ENCODE measurements at regions not wholly inside any gene's neighbourhood (a gene's known extent, or its start where the extent isn't known, plus 50 kb on each side); places are given as distances from the start of the nearest gene placed in this dataset.
"Not testable (repeated sequence)": the region's sequence is repeated elsewhere in the genome, so short reads cannot be mapped to it uniquely, and the experiment has no call there.

DNA sequence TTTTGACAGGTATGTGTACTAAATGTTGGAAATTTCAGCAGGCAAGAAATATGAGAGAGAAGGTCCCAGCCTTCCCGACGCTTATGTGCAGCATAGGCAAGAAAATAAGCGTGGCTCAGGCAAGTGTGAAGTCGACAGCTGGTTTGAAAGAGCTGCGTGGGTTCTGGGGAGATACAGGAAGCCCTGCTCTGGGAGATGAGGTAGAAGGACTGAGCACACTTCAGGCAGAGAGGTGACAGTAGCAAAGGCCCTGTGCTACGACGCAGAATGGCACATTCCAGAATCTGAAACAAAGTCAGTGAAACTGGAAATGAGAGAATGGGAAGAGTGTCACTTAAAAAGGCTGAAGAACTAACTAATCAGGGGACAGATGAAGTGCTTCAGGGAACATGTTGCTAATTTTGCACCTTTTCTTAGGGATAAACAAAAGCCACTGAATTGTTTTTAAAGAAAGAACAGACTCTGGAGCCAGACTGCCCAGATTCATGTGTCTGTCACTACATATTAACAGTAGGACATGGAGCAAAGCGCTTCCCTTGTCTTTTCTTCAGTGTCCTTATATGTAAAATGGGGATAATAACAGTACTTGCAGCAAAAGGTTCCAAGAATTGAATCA lies 160.1 kb downstream of the SPRY2 start:
- no peak for DNase-seq (ENCODE audit: low read depth in 2 of 3, low spot score in 1 of 3)

DNA sequence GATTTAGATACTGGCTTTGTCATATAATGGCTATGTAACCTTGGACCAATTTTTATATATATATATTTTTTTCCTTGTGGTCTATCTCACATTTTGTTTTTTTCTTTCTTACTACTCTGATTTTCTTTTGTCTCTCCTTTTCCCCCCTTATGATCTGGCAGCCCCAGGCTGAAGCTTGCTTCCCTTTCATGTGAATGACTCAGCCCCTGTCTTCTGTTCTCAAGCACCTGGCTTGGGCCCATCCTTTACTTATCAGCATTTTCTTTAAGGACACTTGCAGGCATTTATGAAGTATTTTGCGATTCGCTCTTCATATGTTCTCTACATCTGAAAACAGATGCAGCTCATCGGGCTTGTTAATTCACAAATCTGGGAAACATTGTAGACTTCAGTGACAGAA lies 163.6 kb downstream of the SPRY2 start:
- DNase-seq (ENCODE audit: low read depth in 2 of 3, low spot score in 1 of 3) = no peak

DNA sequence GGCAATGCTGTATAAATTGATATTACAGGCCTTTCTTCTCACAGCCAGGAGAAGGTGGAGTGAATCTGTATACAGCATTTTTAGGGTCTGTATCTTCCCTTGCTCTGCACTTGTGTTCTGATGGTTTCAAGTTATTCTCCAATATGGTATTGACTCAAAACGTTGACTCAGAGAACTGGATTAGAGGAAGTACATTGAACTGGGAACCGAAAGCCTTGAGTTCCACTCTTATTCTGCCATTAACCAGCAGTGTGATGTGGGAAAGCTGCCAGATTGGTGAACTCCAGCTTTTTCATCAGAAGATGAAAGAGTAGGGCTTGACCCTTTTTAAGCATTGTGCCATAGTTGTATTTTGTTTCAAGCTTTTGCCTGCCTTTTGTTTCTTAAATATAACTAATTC lies 167.7 kb downstream of the SPRY2 start:
- DNase-seq (ENCODE audit: low read depth in 2 of 3, low spot score in 1 of 3) = no peak

DNA sequence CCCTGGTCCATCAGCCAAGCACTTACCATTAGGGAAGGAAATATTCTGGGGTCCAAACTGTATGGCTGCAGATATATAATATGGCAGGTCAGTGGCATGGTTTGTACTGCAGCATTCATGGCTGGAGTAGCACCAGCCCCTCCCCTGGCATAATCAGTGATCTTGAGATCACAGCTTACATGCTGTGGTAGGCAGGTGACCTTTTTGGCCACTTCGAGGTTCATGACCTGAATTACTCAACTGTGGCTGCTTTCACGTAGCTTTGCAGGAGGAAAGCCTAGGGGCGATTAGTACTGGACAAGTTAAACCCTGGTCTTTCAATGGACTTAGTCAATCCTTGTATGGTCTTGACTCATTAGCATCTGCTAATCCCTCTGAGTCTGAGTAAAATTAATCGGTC lies 169.8 kb downstream of the SPRY2 start:
- DNase-seq (ENCODE audit: low read depth in 2 of 3, low spot score in 1 of 3) = no peak

DNA sequence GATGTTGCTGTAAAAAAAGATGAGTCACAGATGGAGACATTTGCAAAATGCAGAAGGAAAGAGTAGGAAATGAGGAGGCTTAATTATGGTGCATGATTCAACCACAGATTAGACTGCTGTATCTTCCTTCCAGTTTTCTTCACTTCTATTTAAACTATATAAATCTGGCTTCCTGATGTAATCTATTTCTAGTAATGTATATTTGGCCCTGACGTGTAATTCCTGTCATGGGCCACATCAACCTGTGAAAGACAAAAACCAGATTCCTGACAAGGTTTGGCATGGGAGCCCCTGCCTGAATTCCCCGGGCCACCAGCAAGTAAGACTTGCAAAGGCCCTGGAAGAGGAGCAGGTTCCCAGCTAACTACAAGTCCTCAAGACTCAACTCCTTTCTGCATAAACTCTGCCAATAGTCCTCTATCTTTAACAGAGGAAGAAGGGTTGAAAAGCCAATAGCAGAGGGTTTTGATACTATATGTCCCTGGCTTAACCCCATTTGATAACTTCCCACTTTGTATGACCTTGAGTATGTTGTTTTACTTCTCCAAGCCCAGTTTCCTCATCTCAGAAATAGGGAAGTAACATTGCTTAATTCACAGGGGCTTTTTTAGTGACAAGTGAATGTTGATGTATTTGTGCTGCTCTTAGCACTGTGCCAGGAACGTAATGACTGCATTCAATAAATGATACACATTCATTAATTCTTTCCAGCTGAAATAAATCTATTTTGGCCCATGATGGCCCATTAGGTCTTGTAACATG lies 172.7 kb downstream of the SPRY2 start:
- DNase-seq (ENCODE audit: low read depth in 2 of 3, low spot score in 1 of 3) = no peak

DNA sequence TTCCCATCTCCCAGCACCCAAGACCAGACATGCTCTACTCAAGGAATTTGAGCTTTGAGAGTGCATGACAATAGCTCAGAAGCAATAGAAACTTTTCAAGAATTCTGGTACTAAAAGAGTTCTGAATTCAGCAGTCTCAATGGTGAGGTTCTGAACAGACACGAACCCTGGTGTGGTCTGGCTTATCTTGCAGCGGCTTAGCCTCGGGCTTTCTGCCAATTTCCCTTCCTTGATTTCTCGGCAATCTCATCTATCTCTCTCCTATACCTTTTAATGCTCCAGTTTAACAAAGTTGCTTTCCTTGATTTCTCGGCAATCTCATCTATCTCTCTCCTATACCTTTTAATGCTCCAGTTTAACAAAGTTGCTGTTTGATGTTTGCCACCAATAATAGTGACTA lies 174.6 kb downstream of the SPRY2 start:
- DNase-seq (ENCODE audit: low read depth in 2 of 3, low spot score in 1 of 3) = no peak

DNA sequence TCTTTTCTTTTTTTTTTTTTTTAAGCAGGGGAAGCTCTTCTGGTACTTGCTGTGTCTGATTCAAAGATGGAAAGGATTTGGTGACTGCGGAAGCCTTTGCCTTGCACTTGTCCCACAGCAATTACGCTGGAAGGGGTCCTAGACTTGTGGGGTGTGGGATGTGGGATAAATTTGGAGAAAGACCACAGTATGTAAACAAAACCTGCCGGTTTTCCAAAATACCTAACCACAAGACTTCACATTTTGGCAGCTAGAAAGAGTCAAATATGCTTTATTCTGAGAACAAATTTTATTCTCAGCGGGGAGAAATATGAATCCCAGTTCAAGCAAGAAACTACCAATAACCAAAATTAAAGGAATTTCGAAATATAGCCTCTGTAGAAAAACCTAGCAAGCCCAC lies 176.5 kb downstream of the SPRY2 start:
- DNase-seq (ENCODE audit: low read depth in 2 of 3, low spot score in 1 of 3) = no peak

DNA sequence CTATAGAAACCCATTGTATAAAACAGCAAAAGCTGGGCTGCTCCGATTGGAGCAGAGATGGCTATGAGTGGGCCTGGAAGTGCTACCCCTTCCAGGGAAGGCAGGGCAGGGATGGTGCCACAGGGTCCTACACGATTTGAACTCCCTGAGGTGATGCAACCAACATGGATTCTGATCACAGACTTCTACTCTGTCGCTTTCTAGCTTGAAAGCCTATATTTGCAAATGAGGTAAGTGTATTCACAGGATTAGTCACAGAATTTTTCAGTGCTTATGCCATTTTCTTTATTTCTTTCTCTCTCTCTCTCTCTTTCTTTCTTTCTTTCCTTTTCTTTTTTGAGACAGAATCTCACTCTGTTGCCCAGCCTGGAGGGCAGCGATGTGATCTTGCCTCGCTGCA lies 179.0 kb downstream of the SPRY2 start:
- DNase-seq (ENCODE audit: low read depth in 2 of 3, low spot score in 1 of 3) = no peak

DNA sequence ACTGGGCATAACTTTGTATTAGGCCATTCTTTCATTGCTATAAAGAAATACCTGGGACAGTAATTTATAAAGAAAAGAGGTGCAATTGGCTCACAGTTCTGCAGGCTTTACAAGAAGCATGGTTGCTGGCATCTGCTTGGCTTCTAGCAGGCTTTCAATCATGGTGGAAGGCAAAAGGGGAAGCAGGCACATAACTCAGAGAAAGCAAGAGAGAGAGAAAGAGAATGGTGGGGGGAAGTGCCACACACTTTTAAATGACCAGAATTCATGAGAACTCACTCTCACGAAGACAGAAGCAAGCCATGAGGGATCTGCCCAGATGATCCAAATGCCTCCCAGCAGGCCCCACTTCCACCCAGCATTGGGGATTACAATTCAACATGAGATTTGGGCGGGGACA lies 179.7 kb downstream of the SPRY2 start:
- DNase-seq (ENCODE audit: low read depth in 2 of 3, low spot score in 1 of 3) = no peak

DNA sequence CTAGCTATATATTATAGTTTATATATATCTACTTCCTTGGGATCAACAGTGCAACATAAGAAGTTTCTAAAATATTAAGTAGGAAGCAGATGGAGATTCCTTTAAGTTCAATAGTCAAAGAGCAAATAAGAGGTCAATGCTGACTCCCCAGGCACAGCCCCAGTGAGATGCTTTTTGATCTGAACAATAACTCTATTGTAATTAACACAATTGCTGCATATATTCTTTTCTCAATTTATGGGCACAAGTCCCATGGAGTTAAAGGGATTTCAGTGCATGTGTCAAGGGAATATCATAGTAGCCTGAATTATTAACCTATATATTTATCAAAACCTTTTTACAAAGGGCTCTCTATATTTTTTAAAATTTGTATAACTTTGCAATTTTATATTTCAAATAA lies 180.8 kb downstream of the SPRY2 start:
- DNase-seq (ENCODE audit: low read depth in 2 of 3, low spot score in 1 of 3) = no peak

DNA sequence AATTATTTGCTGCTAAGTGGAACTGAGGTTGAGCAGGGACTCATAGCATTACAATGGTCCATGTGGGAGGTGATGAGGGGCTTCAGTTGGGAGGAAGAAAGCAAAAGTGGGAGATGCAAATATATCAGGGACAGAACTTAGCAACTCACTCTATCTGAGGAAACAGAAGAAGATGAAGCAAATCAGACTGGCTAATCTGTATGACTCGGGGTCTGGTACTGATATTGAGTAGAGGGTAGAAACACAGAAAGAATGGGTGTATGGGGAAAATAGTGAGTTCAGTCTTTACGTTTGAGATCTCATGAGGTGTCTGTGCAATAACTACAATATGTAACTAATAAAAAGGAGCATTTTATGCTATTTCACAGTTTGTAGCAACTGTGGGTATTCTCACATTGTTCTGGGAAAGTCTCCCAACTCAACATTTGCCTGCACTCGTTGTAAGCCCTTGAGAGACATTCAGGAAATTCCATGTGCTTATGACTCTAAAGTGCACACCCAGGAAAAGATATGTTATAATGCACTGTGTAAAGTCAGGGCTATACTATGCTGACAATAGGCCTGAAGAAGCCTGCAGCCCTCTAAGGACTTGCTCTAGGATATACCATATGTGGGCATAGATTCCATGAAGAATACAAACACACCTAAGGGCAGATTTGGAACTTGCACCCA lies 183.5 kb downstream of the SPRY2 start:
- DNase-seq (ENCODE audit: low read depth in 2 of 3, low spot score in 1 of 3) = no peak

DNA sequence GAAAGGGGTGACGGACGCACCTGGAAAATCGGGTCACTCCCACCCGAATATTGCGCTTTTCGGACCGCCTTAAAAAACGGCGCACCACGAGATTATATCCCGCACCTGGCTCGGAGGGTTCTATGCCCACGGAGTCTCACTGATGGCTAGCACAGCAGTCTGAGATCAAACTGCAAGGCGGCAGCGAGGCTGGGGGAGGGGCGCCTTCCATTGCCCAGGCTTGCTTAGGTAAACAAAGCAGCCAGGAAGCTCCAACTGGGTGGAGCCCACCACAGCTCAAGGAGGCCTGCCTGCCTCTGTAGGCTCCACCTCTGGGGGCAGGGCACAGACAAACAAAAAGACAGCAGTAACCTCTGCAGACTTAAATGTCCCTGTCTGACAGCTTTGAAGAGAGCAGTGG lies 188.8 kb downstream of the SPRY2 start:
- DNase-seq (ENCODE audit: low read depth in 2 of 3, low spot score in 1 of 3) = not testable (repeated sequence)

DNA sequence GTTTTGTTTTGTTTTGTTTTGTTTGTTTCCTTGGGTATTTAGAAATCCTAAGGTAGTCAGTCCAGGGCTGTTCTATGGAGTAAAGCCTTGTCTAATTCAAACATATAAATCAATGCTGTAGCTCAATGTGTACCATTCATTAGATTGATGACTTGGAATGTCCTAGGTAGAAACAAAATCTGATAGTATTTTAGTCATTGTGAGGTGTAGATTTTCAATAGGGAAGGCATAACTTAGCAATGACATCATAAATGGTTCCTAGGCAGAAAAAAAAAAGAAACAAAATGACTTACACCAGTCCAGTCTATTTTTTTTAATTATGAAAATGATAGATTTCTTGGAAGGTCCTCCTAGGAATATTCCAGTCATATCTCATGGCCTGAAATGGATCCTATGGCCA lies 189.9 kb downstream of the SPRY2 start:
- DNase-seq (ENCODE audit: low read depth in 2 of 3, low spot score in 1 of 3) = no peak

DNA sequence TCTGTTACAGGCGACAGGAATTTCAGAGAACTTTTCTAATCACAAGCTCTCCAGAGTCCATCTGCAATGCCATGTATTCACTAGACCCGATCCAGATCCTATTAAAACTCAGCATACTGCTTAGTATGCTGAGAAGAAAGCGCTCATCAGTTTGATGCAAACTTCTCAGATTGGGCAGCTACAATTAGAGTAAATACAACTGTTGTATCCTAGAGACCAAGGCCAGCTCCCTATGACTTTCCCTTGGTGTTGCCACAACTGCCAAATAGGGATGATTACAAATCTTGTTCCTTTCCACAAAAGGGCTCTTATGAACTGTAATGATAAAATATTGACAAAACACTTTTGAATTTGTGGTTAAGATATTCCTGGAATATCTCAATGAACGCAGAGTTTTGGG lies 191.2 kb downstream of the SPRY2 start:
- DNase-seq (ENCODE audit: low read depth in 2 of 3, low spot score in 1 of 3) = no peak

DNA sequence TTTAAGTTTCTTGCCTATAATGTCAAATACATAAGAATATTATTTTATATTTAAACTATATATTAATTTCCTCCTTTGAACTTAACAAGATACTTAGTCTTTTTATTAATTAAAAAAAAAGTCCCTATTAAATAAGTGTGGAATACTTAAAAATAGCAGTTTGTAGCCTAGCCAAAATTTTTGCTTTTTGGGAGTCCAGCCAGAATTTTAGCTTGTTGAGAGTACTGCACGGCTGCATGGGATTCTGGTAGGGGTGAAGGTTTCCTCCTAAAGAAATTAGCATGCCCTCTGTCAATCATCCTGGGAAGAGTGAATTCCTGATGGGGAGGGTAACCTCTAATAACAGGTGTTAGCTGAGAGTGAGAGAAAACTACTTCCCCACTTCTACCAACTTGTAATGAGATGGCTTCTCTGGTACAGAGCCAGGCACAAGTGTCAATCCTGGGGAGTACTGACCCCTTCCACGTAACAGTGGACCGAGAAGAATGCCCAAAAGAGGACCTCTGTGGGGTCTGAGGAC lies 195.7 kb downstream of the SPRY2 start:
- DNase-seq (ENCODE audit: low read depth in 2 of 3, low spot score in 1 of 3) = no peak

DNA sequence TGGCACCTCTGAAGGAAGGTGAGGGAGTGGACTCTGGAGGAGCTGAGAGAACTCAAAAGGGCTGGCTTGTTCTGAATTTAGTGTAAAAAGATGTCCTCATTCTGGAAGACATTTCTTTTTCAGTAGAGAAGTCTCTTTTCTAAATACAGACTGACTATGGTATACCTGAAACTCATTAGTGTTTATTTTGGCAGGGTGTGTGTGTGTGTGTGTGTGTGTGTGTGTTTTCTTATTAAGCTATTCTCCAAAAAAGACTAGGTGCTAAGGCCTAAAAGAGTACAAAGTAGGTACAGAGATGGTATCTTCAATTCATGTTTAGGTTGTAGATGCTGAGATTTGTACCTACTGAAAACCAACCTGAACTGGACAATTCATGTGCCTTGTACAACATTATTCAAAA lies 196.4 kb downstream of the SPRY2 start:
- DNase-seq (ENCODE audit: low read depth in 2 of 3, low spot score in 1 of 3) = no peak

DNA sequence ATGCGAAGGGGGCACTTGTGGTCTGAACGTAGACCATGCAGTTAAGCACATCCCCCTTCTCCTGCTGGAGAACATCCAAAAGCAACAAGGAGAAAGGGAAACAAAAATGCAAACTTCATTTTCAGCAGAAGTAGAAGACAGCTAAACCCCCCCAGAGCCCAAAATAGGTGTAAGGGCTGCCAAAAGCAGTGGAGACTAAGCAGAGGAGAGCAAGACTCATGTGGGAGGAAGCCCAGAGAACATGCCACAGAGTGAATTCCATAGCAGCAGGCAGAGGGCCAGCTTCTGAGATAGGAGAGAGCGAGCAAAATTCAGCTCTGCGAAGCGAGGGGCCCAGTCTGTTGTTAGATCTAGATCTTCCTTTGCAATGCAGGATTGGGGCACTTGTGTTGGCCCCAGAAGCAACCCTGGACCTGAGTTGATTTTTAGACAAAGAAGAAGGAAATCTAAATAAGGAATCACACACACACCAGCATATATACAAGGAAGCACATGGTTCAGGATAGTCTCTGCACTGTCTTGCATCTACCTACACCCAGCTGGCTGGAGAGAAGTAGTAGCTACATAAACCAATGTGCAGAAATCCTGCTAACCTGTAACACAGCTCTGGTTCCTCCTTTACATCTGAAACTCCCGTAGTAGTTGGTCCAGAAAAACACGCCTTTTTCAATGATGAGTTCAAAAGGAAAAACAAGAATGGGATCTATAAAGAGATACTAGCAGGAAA lies 199.6 kb downstream of the SPRY2 start:
- no peak for DNase-seq (ENCODE audit: low read depth in 2 of 3, low spot score in 1 of 3)

DNA sequence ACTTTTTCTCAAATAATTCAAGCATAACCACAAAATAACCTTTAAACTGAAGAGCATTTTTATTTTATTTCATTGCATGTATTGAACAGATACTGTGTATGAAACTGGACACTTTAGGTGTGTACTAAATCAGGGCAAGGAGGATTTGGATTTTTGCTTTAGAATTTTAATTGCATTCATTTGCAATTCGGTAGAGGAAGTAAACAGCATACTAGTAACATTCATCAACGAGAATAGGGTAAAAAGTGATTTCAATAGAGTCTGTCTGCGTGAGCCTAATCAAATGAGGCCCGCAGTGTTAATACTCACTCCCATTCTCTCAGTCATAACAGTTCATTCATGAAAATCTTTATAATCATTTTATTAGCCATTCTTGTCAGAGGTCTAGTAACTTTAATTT lies 200.2 kb downstream of the SPRY2 start:
- DNase-seq (ENCODE audit: low read depth in 2 of 3, low spot score in 1 of 3) = no peak

DNA sequence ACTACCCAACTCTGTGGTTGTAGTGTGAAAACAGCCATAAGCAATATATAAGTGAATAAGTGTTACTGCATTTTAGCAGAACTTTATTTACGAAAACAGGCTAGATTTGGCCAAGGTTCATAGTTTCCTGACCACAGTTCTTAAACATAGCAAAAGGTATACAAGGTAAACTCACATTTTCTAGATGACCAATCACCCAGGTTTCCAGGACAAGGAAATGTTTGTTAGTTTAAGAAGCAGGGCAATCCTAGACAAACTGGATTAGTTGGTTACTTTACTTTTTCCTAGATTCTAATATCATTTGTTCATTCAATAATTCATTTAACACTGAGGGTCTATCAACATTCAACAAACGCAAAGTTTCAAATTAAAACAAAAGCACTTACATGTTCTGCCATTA lies 201.7 kb downstream of the SPRY2 start:
- DNase-seq (ENCODE audit: low read depth in 2 of 3, low spot score in 1 of 3) = no peak

DNA sequence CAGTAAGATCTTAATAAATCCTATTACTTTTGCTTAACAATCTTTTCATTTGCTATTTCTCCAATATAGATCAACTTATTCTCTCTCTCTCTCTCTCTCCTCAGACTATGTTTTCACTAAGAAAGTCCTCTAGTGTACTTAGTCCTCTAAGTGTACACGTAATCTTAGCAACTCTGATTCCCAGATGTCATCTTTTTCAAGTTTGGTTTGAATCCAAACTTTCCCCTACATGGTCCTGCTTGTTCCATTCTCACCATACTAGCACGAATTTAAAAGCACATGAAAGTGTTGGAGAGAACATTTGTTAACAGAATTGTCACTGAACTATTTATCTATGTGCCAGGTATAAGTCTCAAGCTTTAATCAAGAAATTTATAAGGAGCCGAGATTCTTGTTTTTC lies 202.9 kb downstream of the SPRY2 start:
- no peak for DNase-seq (ENCODE audit: low read depth in 2 of 3, low spot score in 1 of 3)

DNA sequence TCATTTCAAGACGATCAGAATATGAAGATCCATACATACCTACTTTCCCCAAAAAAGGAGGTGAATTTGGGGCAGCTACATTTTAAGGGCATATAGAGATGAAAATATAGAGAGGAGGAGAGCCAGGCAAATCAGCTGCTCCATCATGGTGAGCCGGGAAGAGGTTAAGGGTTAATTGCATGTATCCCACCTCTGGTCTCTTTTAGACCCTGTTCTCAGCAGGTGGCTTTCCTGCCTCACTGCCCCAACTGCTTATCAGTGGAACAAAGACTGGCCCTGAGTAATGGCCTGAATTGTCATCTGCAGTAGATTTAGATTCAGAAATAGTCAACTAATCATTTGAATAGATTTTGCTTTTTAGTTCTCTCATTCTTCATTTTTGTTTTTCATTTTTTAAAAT lies 206.6 kb downstream of the SPRY2 start:
- DNase-seq (ENCODE audit: low read depth in 2 of 3, low spot score in 1 of 3) = no peak

All from stimulated activated CD4-positive, alpha-beta T cell treated with anti-CD3 and anti-CD28 coated beads, Interleukin-12 subunit alpha, Interleukin-12 subunit beta, amount 100 ng/mL, for 48 hours (primary cell).